ENCODE measurements at regions not wholly inside any gene's neighbourhood (a gene's known extent, or its start where the extent isn't known, plus 50 kb on each side); places are given as distances from the start of the nearest gene placed in this dataset.

GRCh38 chr3:153084431-153084830 is 77.6 kb upstream of the RAP2B start:
- TF ChIP-seq CTCF (IDR thresholded peaks at IDR 0.05; ENCODE audit: insufficient read depth, low read length) (no peak), SPI1 (IDR thresholded peaks at IDR 0.05; ENCODE audit: borderline replicate concordance, low read depth) (no peak), POLR2AphosphoS5 (IDR thresholded peaks at IDR 0.05; ENCODE audit: low read depth) (no peak)
